IMR-90 (cell line): ENCODE measurements at regions not wholly inside any gene's neighbourhood (a gene's known extent, or its start where the extent isn't known, plus 50 kb on each side); places are given as distances from the start of the nearest gene placed in this dataset.

ENCODE experiments used
- ATAC-seq: fragments of 200-7000 bp; cut with Tn5 transposase; 2 replicates; pipeline ENCODE4 v1.9.1; 2020; ENCODE audit warnings: low read depth, mild to moderate bottlenecking, moderate library complexity
- BruUV-seq: library from RNA; stranded (reverse); fragments of 400-500 nt; replicated peaks from 2 replicates; lab custom pipeline; 2021; lab: Mats Ljungman, UMichigan
- CTCF ChIA-PET: fragments of 300-600 bp; formaldehyde crosslinking; extraction: SDS; loops from one replicate; lab custom pipeline; 2021; ENCODE audit warnings: antibody characterized with exemption; lab: Yijun Ruan, JAX
- POLR2A ChIA-PET: fragments of 300-600 bp; sonication (Branson Sonifier 250); formaldehyde crosslinking; loops from one replicate; lab custom pipeline; 2022; ENCODE audit warnings: antibody characterized with exemption; ENCODE audit not compliant: unreplicated experiment; lab: Charles Lee
- DNase-seq: peaks from one replicate; pipeline ENCODE4 v3.0.0; 2013
- H2AFZ ChIP-seq: replicated peaks from 2 replicates; pipeline ENCODE3; 2013; ENCODE audit warnings: low read length, mild to moderate bottlenecking; ENCODE audit not compliant: poor library complexity
- H2AK5ac ChIP-seq: 2 replicates; pipeline ENCODE4 v1.6.1; 2013; ENCODE audit warnings: low read depth, low read length, inconsistent platforms
- H2AK9ac ChIP-seq: replicated peaks from 2 replicates; pipeline ENCODE3; 2013; ENCODE audit warnings: mild to moderate bottlenecking, low read depth, low read length, moderate library complexity; ENCODE audit not compliant: poor library complexity
- H2BK120ac ChIP-seq: 2 replicates; pipeline ENCODE4 v1.6.1; 2013; ENCODE audit warnings: low read depth, low read length, inconsistent platforms
- H2BK15ac ChIP-seq: 3 replicates; pipeline ENCODE4 v1.6.1; 2013; ENCODE audit warnings: low read depth, low read length, inconsistent platforms
- H2BK20ac ChIP-seq: 2 replicates; pipeline ENCODE4 v1.6.1; 2013; ENCODE audit warnings: low read depth, mild to moderate bottlenecking, inconsistent platforms, low read length, moderate library complexity
- H2BK5ac ChIP-seq: 2 replicates; pipeline ENCODE4 v1.6.1; 2013; ENCODE audit warnings: mild to moderate bottlenecking, low read depth, low read length, inconsistent platforms; ENCODE audit not compliant: poor library complexity, severe bottlenecking
- H3K14ac ChIP-seq: replicated peaks from 2 replicates; pipeline ENCODE4 v1.6.1; 2013; ENCODE audit warnings: low read depth, low read length, inconsistent platforms
- H3K18ac ChIP-seq: 2 replicates; pipeline ENCODE4 v1.6.1; 2013; ENCODE audit warnings: low read depth, low read length, control low read depth
- H3K23ac ChIP-seq: 2 replicates; pipeline ENCODE4 v1.6.1; 2013; ENCODE audit warnings: low read depth, low read length, inconsistent platforms
- H3K27ac ChIP-seq: 2 replicates; pipeline ENCODE4 v1.5.1; 2013; ENCODE audit warnings: mild to moderate bottlenecking, control low read depth, low read length; ENCODE audit not compliant: insufficient read depth
- H3K27me3 ChIP-seq: 2 replicates; pipeline ENCODE4 v1.6.1; 2013; ENCODE audit warnings: low read length; ENCODE audit not compliant: control insufficient read depth, insufficient read depth
- H3K36me3 ChIP-seq: 2 replicates; pipeline ENCODE4 v1.6.1; 2013; ENCODE audit warnings: low read length, mixed read lengths; ENCODE audit not compliant: control insufficient read depth, insufficient read depth
- H3K4ac ChIP-seq: 2 replicates; pipeline ENCODE4 v1.6.1; 2013; ENCODE audit warnings: low read depth, low read length, inconsistent platforms
- H3K4me1 ChIP-seq: 2 replicates; pipeline ENCODE4 v1.6.1; 2013; ENCODE audit warnings: low read length, mixed read lengths; ENCODE audit not compliant: control insufficient read depth, insufficient read depth
- H3K4me2 ChIP-seq: 2 replicates; pipeline ENCODE4 v1.6.1; 2013; ENCODE audit warnings: low read depth, mild to moderate bottlenecking, control low read depth, low read length, moderate library complexity
- H3K4me3 ChIP-seq: 2 replicates; pipeline ENCODE4 v1.5.1; 2013; ENCODE audit warnings: low read depth, mild to moderate bottlenecking, control low read depth, low read length, moderate library complexity; ENCODE audit not compliant: insufficient read depth
- H3K56ac ChIP-seq: 2 replicates; pipeline ENCODE4 v1.6.1; 2013; ENCODE audit warnings: low read length, inconsistent platforms; ENCODE audit not compliant: insufficient read depth; ENCODE audit errors: extremely low read depth
- H3K79me1 ChIP-seq, 2 experiments: 2 replicates each; pipeline ENCODE4 v1.6.1; 2013; ENCODE audit warnings: low read length in 2 of 2, inconsistent platforms in 1 of 2, low read depth in 1 of 2
- H3K9ac ChIP-seq: 2 replicates; pipeline ENCODE4 v1.6.1; 2013; ENCODE audit warnings: low read depth, low read length, control low read depth
- H3K9me1 ChIP-seq: 2 replicates; pipeline ENCODE4 v1.6.1; 2013; ENCODE audit warnings: low read length, inconsistent platforms; ENCODE audit not compliant: insufficient read depth
- H3K9me3 ChIP-seq: 2 replicates; pipeline ENCODE4 v1.6.1; 2013; ENCODE audit warnings: low read length; ENCODE audit not compliant: control insufficient read depth, insufficient read depth
- H4K20me1 ChIP-seq: 2 replicates; pipeline ENCODE4 v1.6.1; 2013; ENCODE audit warnings: low read length, inconsistent platforms; ENCODE audit not compliant: insufficient read depth
- H4K5ac ChIP-seq: 2 replicates; pipeline ENCODE4 v1.6.1; 2013; ENCODE audit warnings: mild to moderate bottlenecking, low read depth, low read length, control low read depth
- H4K8ac ChIP-seq, 2 experiments: 2 replicates each; pipeline ENCODE4 v1.6.1; 2013; ENCODE audit warnings: low read depth in 2 of 2, low read length in 2 of 2, control low read depth in 1 of 2, inconsistent platforms in 1 of 2
- H4K91ac ChIP-seq: 2 replicates; pipeline ENCODE4 v1.6.1; 2013; ENCODE audit warnings: low read depth, low read length, inconsistent platforms; ENCODE audit not compliant: insufficient read depth
- BHLHE40 ChIP-seq: fragments of 150-350 bp; IDR thresholded peaks from 2 replicates; pipeline ENCODE4 v1.6.1; 2016; ENCODE audit warnings: mild to moderate bottlenecking, low read depth, low read length
- CHD1 ChIP-seq: IDR thresholded peaks from 2 replicates; pipeline ENCODE4 v1.6.1; 2012; ENCODE audit warnings: low read depth, low read length, improper control_type of control experiment
- MXI1 ChIP-seq: IDR thresholded peaks from 2 replicates; pipeline ENCODE4 v1.6.1; 2012; ENCODE audit warnings: low read depth, mild to moderate bottlenecking, low read length, moderate library complexity, borderline replicate concordance
- POLR2A ChIP-seq: IDR thresholded peaks from 2 replicates; pipeline ENCODE4 v1.6.1; 2012; ENCODE audit warnings: mild to moderate bottlenecking, low read depth, low read length
- RCOR1 ChIP-seq: IDR thresholded peaks from 2 replicates; pipeline ENCODE4 v1.6.1; 2012; ENCODE audit warnings: mild to moderate bottlenecking, low read length, improper control_type of control experiment; ENCODE audit not compliant: insufficient replicate concordance
- WGBS, 2 experiments: methylation state at CpG; one replicate each; pipeline versions ENCODE4 v1.1.5 to v1.1.7; 2013; ENCODE audit warnings: missing lambda C conversion rate in 2 of 2; ENCODE audit not compliant: insufficient read length in 1 of 2; ENCODE audit errors: extremely low coverage in 2 of 2; 5-methylcytosine and 5-hydroxymethylcytosine counted together
- dilution Hi-C: fragments of 300-500 bp; cut with HindIII; formaldehyde crosslinking; loops from one replicate; pipeline ENCODE4 v1.14.3; 2018; ENCODE audit warnings: low sequenced_read_pairs; ENCODE audit not compliant: unreplicated experiment
- in situ Hi-C: fragments of 300-500 bp; cut with MboI; formaldehyde crosslinking; loops from 3 replicates; pipeline ENCODE4 v1.14.3; 2019; ENCODE audit warnings: low sequenced_read_pairs, inconsistent platforms, mixed read lengths
- intact Hi-C: fragments of 100-400 bp; cut with micrococcal nuclease; formaldehyde crosslinking; loops from 2 replicates; pipeline ENCODE4 v1.10.0; 2022

- H4K20me1 ChIP-seq: no peaks in the 10 kb centered on the region
- no peaks in the 10 kb centered on the region for H3K9me1 ChIP-seq
- H3K56ac ChIP-seq: no peak overlapping the region
- in situ Hi-C loops: no loop called here
- TF ChIP-seq CHD1 (no peak), RCOR1 (no peak), BHLHE40 (no peak), MXI1 (no peak), POLR2A (no peak)
- ATAC-seq: no peak
- H2AK9ac ChIP-seq: no peak overlapping the region
- no peak overlapping the region for H3K23ac ChIP-seq
- no peak overlapping the region for H2AK5ac ChIP-seq
- H2AFZ ChIP-seq: no peak overlapping the region
- CTCF ChIA-PET: no interaction called here
- H4K5ac ChIP-seq: no peak overlapping the region
- dilution Hi-C loops: no loop called here
- DNase-seq: no peak
- H3K27ac ChIP-seq: no peak overlapping the region
- no peaks in the 10 kb centered on the region for H3K9me3 ChIP-seq
- no peaks in the 10 kb centered on the region for H3K79me1 ChIP-seq
- H2BK120ac ChIP-seq: no peak overlapping the region
- no peak overlapping the region for H2BK15ac ChIP-seq
- H3K14ac ChIP-seq: no peak overlapping the region
- no CpG with 5 or more reads among the region's 1 CpG for WGBS, 2 experiments
- no peak overlapping the region for H4K8ac ChIP-seq
- H2BK5ac ChIP-seq: no peak overlapping the region
- H2BK20ac ChIP-seq: no peak overlapping the region
- POLR2A ChIA-PET: no interaction called here
- H3K4me1 ChIP-seq: no peaks in the 10 kb centered on the region
- intact Hi-C loops: no loop called here
- H3K27me3 ChIP-seq: peaks cover 3% of the 10 kb centered on the region; the same call in 1 of the 2 replicates
- no peak overlapping the region for H3K9ac ChIP-seq
- no TSS peak for BruUV-seq
- H3K18ac ChIP-seq: no peak overlapping the region
- no peak overlapping the region for H3K4ac ChIP-seq
- no peak overlapping the region for H3K4me3 ChIP-seq
- H3K4me2 ChIP-seq: no peak overlapping the region
- no peaks in the 10 kb centered on the region for H3K36me3 ChIP-seq
- H4K91ac ChIP-seq: no peak overlapping the region
Measured at GRCh38 chr12:67782573-67782972, 134.0 kb downstream of the DYRK2 start.
